Astrocyte (in vitro differentiated cells and primary cell): ENCODE measurements at regions not wholly inside any gene's neighbourhood (a gene's known extent, or its start where the extent isn't known, plus 50 kb on each side); places are given as distances from the start of the nearest gene placed in this dataset.

Source experiments
- DNase-seq: peaks from one replicate; pipeline ENCODE4 v3.0.0-alpha.2; 2010; ENCODE audit warnings: low read depth
- FAIRE-seq: peaks from 2 replicates; lab custom pipeline; 2011; peaks lifted over from hg19 to GRCh38; lab: Jason Lieb, UNC
- H2AFZ ChIP-seq: 2 replicates; pipeline ENCODE4 v1.6.0; 2012; ENCODE audit warnings: low read depth, low read length, inconsistent platforms
- H3K27ac ChIP-seq: 2 replicates; pipeline ENCODE4 v1.5.1; 2011; ENCODE audit warnings: low read depth, low read length, inconsistent platforms
- H3K27me3 ChIP-seq: 2 replicates; pipeline ENCODE4 v1.6.0; 2011; ENCODE audit warnings: low read length, inconsistent platforms; ENCODE audit not compliant: insufficient read depth
- H3K36me3 ChIP-seq: 2 replicates; pipeline ENCODE4 v1.5.1; 2011; ENCODE audit warnings: low read length, inconsistent platforms; ENCODE audit not compliant: insufficient read depth
- H3K4me1 ChIP-seq: 2 replicates; pipeline ENCODE4 v1.5.1; 2011; ENCODE audit warnings: low read length, inconsistent platforms; ENCODE audit not compliant: insufficient read depth
- H3K4me2 ChIP-seq: 2 replicates; pipeline ENCODE4 v1.6.0; 2012; ENCODE audit warnings: low read length, inconsistent platforms
- H3K4me3 ChIP-seq: 2 replicates; pipeline ENCODE4 v1.5.1; 2011; ENCODE audit warnings: low read depth, mild to moderate bottlenecking, low read length, inconsistent platforms; ENCODE audit not compliant: insufficient read depth
- H3K79me2 ChIP-seq: 2 replicates; pipeline ENCODE4 v1.6.0; 2012; ENCODE audit warnings: mild to moderate bottlenecking, low read length, inconsistent platforms; ENCODE audit not compliant: insufficient read depth
- H3K9ac ChIP-seq: 2 replicates; pipeline ENCODE4 v1.6.0; 2012; ENCODE audit warnings: mild to moderate bottlenecking, low read length, inconsistent platforms
- H3K9me3 ChIP-seq: 2 replicates; pipeline ENCODE4 v1.5.1; 2012; ENCODE audit warnings: low read depth, mild to moderate bottlenecking, low read length, inconsistent platforms; ENCODE audit not compliant: insufficient read depth
- H4K20me1 ChIP-seq: 2 replicates; pipeline ENCODE4 v1.6.0; 2012; ENCODE audit warnings: low read length, inconsistent platforms; ENCODE audit not compliant: insufficient read depth
- H3K27ac Mint-ChIP-seq: one replicate; pipeline ENCODE4 v1.8.0; 2021; ENCODE audit warnings: mild to moderate bottlenecking, mixed read lengths; ENCODE audit not compliant: unreplicated experiment
- H3K27me3 Mint-ChIP-seq: one replicate; pipeline ENCODE4 v1.8.0; 2021; ENCODE audit warnings: low read depth, mixed read lengths; ENCODE audit not compliant: unreplicated experiment
- H3K36me3 Mint-ChIP-seq: one replicate; pipeline ENCODE4 v1.8.0; 2021; ENCODE audit warnings: low read depth, mixed read lengths; ENCODE audit not compliant: unreplicated experiment
- H3K4me1 Mint-ChIP-seq: one replicate; pipeline ENCODE4 v1.8.0; 2021; ENCODE audit warnings: low read depth, mixed read lengths; ENCODE audit not compliant: unreplicated experiment
- H3K4me3 Mint-ChIP-seq: one replicate; pipeline ENCODE4 v1.8.0; 2021; ENCODE audit warnings: mild to moderate bottlenecking, moderate library complexity, mixed read lengths; ENCODE audit not compliant: unreplicated experiment
- H3K9me3 Mint-ChIP-seq: one replicate; pipeline ENCODE4 v1.8.0; 2021; ENCODE audit warnings: mild to moderate bottlenecking, mixed read lengths; ENCODE audit not compliant: unreplicated experiment
- CTCF ChIP-seq: IDR thresholded peaks from 2 replicates; pipeline ENCODE4 v1.5.1; 2011; ENCODE audit warnings: low read depth, mild to moderate bottlenecking, inconsistent platforms, low read length, moderate library complexity; ENCODE audit not compliant: insufficient read depth
- EZH2 ChIP-seq: IDR thresholded peaks from 2 replicates; pipeline ENCODE4 v1.6.1; 2012; ENCODE audit warnings: mild to moderate bottlenecking, low read length, inconsistent platforms; ENCODE audit not compliant: insufficient read depth

DNA sequence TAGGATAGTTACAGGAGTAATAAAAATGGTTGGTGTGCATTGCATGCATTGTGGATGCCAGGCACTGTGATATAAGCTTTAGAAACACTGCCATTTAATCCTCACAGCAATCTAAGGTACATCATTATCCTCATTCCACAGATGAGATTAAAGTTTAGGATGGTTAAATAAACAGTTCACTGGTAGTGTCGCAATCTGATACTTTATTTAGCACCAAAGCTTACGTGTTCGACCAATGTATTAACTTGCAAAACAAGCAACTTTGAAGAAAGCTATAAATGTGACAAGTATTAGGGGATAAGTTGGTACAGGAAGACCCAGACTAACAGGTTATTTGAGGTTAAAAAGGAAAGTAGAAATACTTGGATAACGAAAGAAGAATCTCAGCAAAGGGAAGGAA lies 150.5 kb upstream of the ZNF385D start:
- Mint-ChIP-seq H3K27me3 (no peaks in the 10 kb centered on the region), H3K27ac (no peak overlapping the region), H3K36me3 (no peaks in the 10 kb centered on the region), H3K4me3 (no peak overlapping the region), H3K9me3 (no peaks in the 10 kb centered on the region), H3K4me1 (no peaks in the 10 kb centered on the region)
- no peak overlapping the region for H3K27ac ChIP-seq
- no peaks in the 10 kb centered on the region for H3K9me3 ChIP-seq
- no peak for FAIRE-seq
- TF ChIP-seq CTCF = no peak
- TF ChIP-seq EZH2 = no peak
- H4K20me1 ChIP-seq = no peaks in the 10 kb centered on the region
- DNase-seq = no peak
- H3K9ac ChIP-seq = no peak overlapping the region
- no peaks in the 10 kb centered on the region for H3K27me3 ChIP-seq
- no peak overlapping the region for H3K4me2 ChIP-seq
- no peaks in the 10 kb centered on the region for H3K4me1 ChIP-seq
- no peaks in the 10 kb centered on the region for H3K79me2 ChIP-seq
- H3K4me3 ChIP-seq = no peak overlapping the region
- H3K36me3 ChIP-seq = no peaks in the 10 kb centered on the region
- H2AFZ ChIP-seq = no peak overlapping the region

DNA sequence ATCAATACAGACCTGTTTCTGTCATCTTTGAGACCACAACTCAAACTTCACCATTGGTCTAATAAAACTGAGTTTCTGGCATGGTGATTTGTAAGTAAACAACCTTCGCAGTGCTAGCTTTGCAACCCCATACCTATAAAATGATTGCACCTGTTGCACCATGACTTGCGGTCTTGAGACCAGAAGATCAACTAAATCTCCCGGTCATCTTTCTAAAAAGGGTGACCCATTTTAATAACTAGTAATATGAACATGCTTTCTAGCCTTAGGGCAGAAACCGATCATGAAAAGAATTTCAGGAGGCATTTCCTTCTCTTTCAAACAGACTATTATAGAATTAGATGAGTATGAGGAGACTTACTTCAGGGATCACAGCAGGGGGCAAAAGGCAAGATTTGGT lies 151.9 kb upstream of the ZNF385D start:
- no peak overlapping the region for H2AFZ ChIP-seq
- no peaks in the 10 kb centered on the region for H3K27me3 ChIP-seq
- H3K4me2 ChIP-seq = no peak overlapping the region
- no peaks in the 10 kb centered on the region for H3K4me1 ChIP-seq
- no peaks in the 10 kb centered on the region for H4K20me1 ChIP-seq
- H3K79me2 ChIP-seq = no peaks in the 10 kb centered on the region
- H3K9me3 ChIP-seq = no peaks in the 10 kb centered on the region
- Mint-ChIP-seq H3K27me3 (no peaks in the 10 kb centered on the region), H3K27ac (no peak overlapping the region), H3K9me3 (no peaks in the 10 kb centered on the region), H3K4me3 (no peak overlapping the region), H3K36me3 (no peaks in the 10 kb centered on the region), H3K4me1 (no peaks in the 10 kb centered on the region)
- no peak overlapping the region for H3K9ac ChIP-seq
- FAIRE-seq (no peak), DNase-seq (no peak)
- no peak for TF ChIP-seq EZH2
- TF ChIP-seq CTCF = no peak
- H3K27ac ChIP-seq = no peak overlapping the region
- H3K4me3 ChIP-seq = no peak overlapping the region
- no peaks in the 10 kb centered on the region for H3K36me3 ChIP-seq

GRCh38 chr3:21909096-21909495 lies 158.1 kb upstream of the ZNF385D start:
- Mint-ChIP-seq H3K27me3 (no peaks in the 10 kb centered on the region), H3K4me3 (no peak overlapping the region), H3K4me1 (peaks cover 5% of the 10 kb centered on the region), H3K9me3 (no peaks in the 10 kb centered on the region), H3K36me3 (no peaks in the 10 kb centered on the region), H3K27ac (no peak overlapping the region)
- Histone ChIP-seq H3K27ac (no peak overlapping the region), H3K4me2 (no peak overlapping the region), H3K9ac (no peak overlapping the region), H3K27me3 (no peaks in the 10 kb centered on the region), H2AFZ (no peak overlapping the region), H3K79me2 (no peaks in the 10 kb centered on the region), H3K36me3 (no peaks in the 10 kb centered on the region), H4K20me1 (no peaks in the 10 kb centered on the region), H3K9me3 (no peaks in the 10 kb centered on the region), H3K4me1 (peaks cover 8% of the 10 kb centered on the region), H3K4me3 (no peak overlapping the region)
- FAIRE-seq (peak; percentile 20), DNase-seq (no peak)
- no peak for TF ChIP-seq CTCF
- no peak for TF ChIP-seq EZH2
